KG1 (cell line): ENCODE measurements at regions not wholly inside any gene's neighbourhood (a gene's known extent, or its start where the extent isn't known, plus 50 kb on each side); places are given as distances from the start of the nearest gene placed in this dataset.

Source experiments
- DNase-seq: peaks from one replicate; lab custom pipeline; 2025; lab: John Stamatoyannopoulos, UW

GRCh38 chr15:69744391-69745162, 292.0 kb downstream of the RPLP1 start:
- no peak for DNase-seq

GRCh38 chr15:69747193-69747592, 294.6 kb downstream of the RPLP1 start:
- no peak for DNase-seq

GRCh38 chr15:69748131-69748530, 295.5 kb downstream of the RPLP1 start:
- DNase-seq: no peak

GRCh38 chr15:69748576-69749185, 296.1 kb downstream of the RPLP1 start:
- DNase-seq: no peak

GRCh38 chr15:69749274-69749673, 296.7 kb downstream of the RPLP1 start:
- no peak for DNase-seq

- no peak for DNase-seq
These were observed 297.2 kb downstream of the RPLP1 start for GRCh38 chr15:69749797-69750196.

- no peak for DNase-seq
These were observed 297.6 kb downstream of the RPLP1 start for GRCh38 chr15:69750253-69750652.

GRCh38 chr15:69751147-69751546, 298.5 kb downstream of the RPLP1 start:
- no peak for DNase-seq

GRCh38 chr15:69751566-69751965, 298.9 kb downstream of the RPLP1 start:
- no peak for DNase-seq

GRCh38 chr15:69753867-69754266, 301.2 kb downstream of the RPLP1 start:
- DNase-seq: no peak

- DNase-seq: no peak
These were observed 301.7 kb downstream of the RPLP1 start for GRCh38 chr15:69754313-69754712.

- DNase-seq: peak; percentile 44
These were observed 303.1 kb downstream of the RPLP1 start for GRCh38 chr15:69755551-69756310.

GRCh38 chr15:69756440-69756839, 303.8 kb downstream of the RPLP1 start:
- DNase-seq: no peak

- no peak for DNase-seq
These were observed 304.6 kb downstream of the RPLP1 start for GRCh38 chr15:69757186-69757585.

GRCh38 chr15:69758291-69758771, 305.7 kb downstream of the RPLP1 start:
- DNase-seq: no peak

- peak; percentile 87 for DNase-seq
These were observed 306.5 kb downstream of the RPLP1 start for GRCh38 chr15:69758810-69759790.

- DNase-seq: no peak
These were observed 307.7 kb downstream of the RPLP1 start for GRCh38 chr15:69760258-69760845.

GRCh38 chr15:69760890-69761568, 308.4 kb downstream of the RPLP1 start:
- peak; percentile 46 for DNase-seq

GRCh38 chr15:69762373-69763148, 309.9 kb downstream of the RPLP1 start:
- no peak for DNase-seq

GRCh38 chr15:69763831-69764230, 311.2 kb downstream of the RPLP1 start:
- DNase-seq: no peak
